Left ventricle myocardium inferior (tissue), 1 donor: ENCODE measurements at regions not wholly inside any gene's neighbourhood (a gene's known extent, or its start where the extent isn't known, plus 50 kb on each side); places are given as distances from the start of the nearest gene placed in this dataset.
A peak's percentile ranks its signal among the peaks of the same experiment; 100 is the strongest.

ENCODE experiments used
- DNase-seq: peaks from one replicate; pipeline ENCODE4 v3.0.0-alpha.2; 2020
- H3K27ac ChIP-seq: fragments of 200-600 bp; replicated peaks from 2 replicates; pipeline ENCODE4 v1.8.0; 2021
- H3K27me3 ChIP-seq: fragments of 200-600 bp; 2 replicates; pipeline ENCODE4 v1.8.0; 2021; ENCODE audit warnings: low read depth
- H3K36me3 ChIP-seq: fragments of 200-600 bp; 2 replicates; pipeline ENCODE4 v1.8.0; 2021
- H3K4me1 ChIP-seq: fragments of 200-600 bp; 2 replicates; pipeline ENCODE4 v1.8.0; 2021
- H3K4me3 ChIP-seq: fragments of 200-600 bp; 2 replicates; pipeline ENCODE4 v1.8.0; 2021; ENCODE audit warnings: mild to moderate bottlenecking, moderate library complexity
- H3K9me3 ChIP-seq: fragments of 200-600 bp; replicated peaks from 2 replicates; pipeline ENCODE4 v1.8.0; 2021
- CTCF ChIP-seq: fragments of 200-600 bp; IDR thresholded peaks from 2 replicates; pipeline ENCODE4 v1.8.0; 2021; ENCODE audit warnings: antibody characterized with exemption, mild to moderate bottlenecking, borderline replicate concordance
- intact Hi-C: fragments of 100-400 bp; cut with micrococcal nuclease; formaldehyde crosslinking; loops from one replicate; pipeline ENCODE4 v1.11.0; 2022
- donor health status: DM: no; HTN: yes; CAD: no; lungs with severe emphysema.

GRCh38 chr12:38132139-38132538 is 184.4 kb upstream of the ALG10B start:
- DNase-seq = no peak
- intact Hi-C loops = no loop called here
- Histone ChIP-seq H3K36me3 (no peaks in the 10 kb centered on the region), H3K4me1 (no peaks in the 10 kb centered on the region), H3K27me3 (peaks cover 36% of the 10 kb centered on the region), H3K9me3 (no peaks in the 10 kb centered on the region), H3K4me3 (no peak overlapping the region), H3K27ac (no peak overlapping the region)
- no peak for TF ChIP-seq CTCF

GRCh38 chr12:38137287-38137686 is 179.3 kb upstream of the ALG10B start:
- intact Hi-C loops = no loop called here
- no peak for DNase-seq
- no peaks in the 10 kb centered on the region for H3K36me3 ChIP-seq
- H3K27me3 ChIP-seq = peaks cover 38% of the 10 kb centered on the region
- no peak overlapping the region for H3K27ac ChIP-seq
- no peaks in the 10 kb centered on the region for H3K9me3 ChIP-seq
- TF ChIP-seq CTCF = no peak
- H3K4me3 ChIP-seq = no peak overlapping the region
- H3K4me1 ChIP-seq = peaks cover 12% of the 10 kb centered on the region

- no peak for TF ChIP-seq CTCF
- intact Hi-C loops = loop anchor here (2.0 kb wide), 1 partner anchor 179 kb away; the partner anchor contains the start of gene ALG10B
- DNase-seq = no peak
Measured at GRCh38 chr12:38137716-38138115, 178.9 kb upstream of the ALG10B start.

GRCh38 chr12:38138225-38139221 is 178.1 kb upstream of the ALG10B start:
- H3K4me1 ChIP-seq = peaks cover 12% of the 10 kb centered on the region
- intact Hi-C loops = loop anchor here (2.0 kb wide), 1 partner anchor 178 kb away; the partner anchor contains the start of gene ALG10B

More at GRCh38 chr12:38137716-38138115, 178.9 kb upstream of the ALG10B start:
- Histone ChIP-seq H3K27ac (no peak overlapping the region), H3K4me1 (peaks cover 12% of the 10 kb centered on the region), H3K9me3 (no peaks in the 10 kb centered on the region), H3K27me3 (peaks cover 38% of the 10 kb centered on the region), H3K4me3 (no peak overlapping the region), H3K36me3 (no peaks in the 10 kb centered on the region)

GRCh38 chr12:38139456-38139855 is 177.1 kb upstream of the ALG10B start:
- Histone ChIP-seq H3K4me1 (peaks cover 12% of the 10 kb centered on the region), H3K27ac (no peak overlapping the region), H3K36me3 (no peaks in the 10 kb centered on the region), H3K27me3 (peaks cover 36% of the 10 kb centered on the region), H3K4me3 (no peak overlapping the region), H3K9me3 (no peaks in the 10 kb centered on the region)
- DNase-seq = no peak
- no peak for TF ChIP-seq CTCF
- intact Hi-C loops = loop anchor here (2.0 kb wide), 1 partner anchor 177 kb away; the partner anchor contains the start of gene ALG10B

More at GRCh38 chr12:38138225-38139221, 178.1 kb upstream of the ALG10B start:
- Histone ChIP-seq H3K36me3 (no peaks in the 10 kb centered on the region), H3K4me3 (peak overlapping the region; percentile 57), H3K27me3 (peaks cover 38% of the 10 kb centered on the region), H3K27ac (no peak overlapping the region), H3K9me3 (no peaks in the 10 kb centered on the region)
- no peak for DNase-seq
- TF ChIP-seq CTCF = peak; percentile 99
